HCT116 (cell line): ENCODE measurements at regions not wholly inside any gene's neighbourhood (a gene's known extent, or its start where the extent isn't known, plus 50 kb on each side); places are given as distances from the start of the nearest gene placed in this dataset.

Experiments used
- ATAC-seq: fragments of 200-7000 bp; cut with Tn5 transposase; 2 replicates; pipeline ENCODE4 v1.9.1; 2020; ENCODE audit warnings: mild to moderate bottlenecking, moderate library complexity
- BruUV-seq: library from RNA; stranded (reverse); fragments of 400-500 nt; replicated peaks from 2 replicates; lab custom pipeline; 2021; lab: Mats Ljungman, UMichigan
- CTCF ChIA-PET: fragments of 300-600 bp; sonication (Branson Sonifier 250); formaldehyde crosslinking; loops from one replicate; lab custom pipeline; 2021; ENCODE audit warnings: antibody characterized with exemption; lab: Charles Lee
- POLR2A ChIA-PET: fragments of 300-600, 350-600 bp; sonication (Branson Sonifier 250); formaldehyde crosslinking; loops from one replicate; lab custom pipeline; 2021; ENCODE audit warnings: antibody characterized with exemption; lab: Charles Lee
- RAD21 ChIA-PET, 2 experiments: fragments of 300-600 bp; sonication (Branson Sonifier 250); formaldehyde crosslinking; loops; one replicate each; lab custom pipeline; 2023; ENCODE audit warnings: low total read pairs in 2 of 2; ENCODE audit not compliant: uncharacterized antibody in 2 of 2, unreplicated experiment in 2 of 2, low non-redundant PET in 1 of 2; lab: Charles Lee
- DNase-seq: peaks from one replicate; pipeline ENCODE4 v3.0.0-alpha.2; 2010; ENCODE audit warnings: low read depth, low spot score
- H2AFZ ChIP-seq: fragments of 200-600 bp; shearing (Covaris generic), sonication (generic); 2 replicates; pipeline ENCODE4 v1.6.1; 2017; ENCODE audit warnings: low read depth, mixed run types, mixed read lengths, antibody characterized with exemption, low read length; ENCODE audit not compliant: poor library complexity, severe bottlenecking
- H3K27ac ChIP-seq: 2 replicates; pipeline ENCODE4 v1.5.1; 2012; ENCODE audit warnings: low read depth, low read length
- H3K27me3 ChIP-seq: fragments of 200-600 bp; sonication (generic); 2 replicates; pipeline ENCODE4 v1.6.1; 2016; ENCODE audit warnings: mixed run types, low read length, mixed read lengths; ENCODE audit not compliant: insufficient read depth
- H3K36me3 ChIP-seq, 2 experiments: fragments of 200-500 bp in 1 of 2; fragments of 200-600 bp in 1 of 2; sonication (Bioruptor generic) in 1 of 2; sonication (generic) in 1 of 2; 2 replicates each; pipeline versions ENCODE4 v1.5.1 to v1.6.1; 2014 to 2016; ENCODE audit warnings: low read length in 2 of 2, inconsistent platforms in 1 of 2, mixed read lengths in 1 of 2, mixed run types in 1 of 2; ENCODE audit not compliant: insufficient read depth in 2 of 2, control insufficient read depth in 1 of 2
- H3K4me1 ChIP-seq, 2 experiments: fragments of 200-600 bp in 1 of 2; sonication (generic) in 1 of 2; 2 replicates each; pipeline versions ENCODE4 v1.5.1 to v1.6.1; 2012 to 2017; ENCODE audit warnings: low read length in 2 of 2, inconsistent platforms in 1 of 2, mild to moderate bottlenecking in 1 of 2, mixed read lengths in 1 of 2, mixed run types in 1 of 2, moderate library complexity in 1 of 2; ENCODE audit not compliant: insufficient read depth in 2 of 2, control insufficient read depth in 1 of 2
- H3K4me2 ChIP-seq: fragments of 200-600 bp; sonication (generic); 2 replicates; pipeline ENCODE4 v1.6.1; 2017; ENCODE audit warnings: mixed run types, low read length, mixed read lengths
- H3K4me3 ChIP-seq, 2 experiments: fragments of 200-600 bp in 1 of 2; sonication (generic) in 1 of 2; replicated peaks in 1 of 2; 2 replicates each; pipeline ENCODE4 v1.5.1; 2011 to 2016; ENCODE audit warnings: low read length in 2 of 2, control low read depth in 1 of 2, low read depth in 1 of 2, mild to moderate bottlenecking in 1 of 2, mixed read lengths in 1 of 2, mixed run types in 1 of 2
- H3K79me2 ChIP-seq: fragments of 200-600 bp; sonication (generic); 2 replicates; pipeline ENCODE4 v1.6.1; 2017; ENCODE audit warnings: mild to moderate bottlenecking, mixed run types, low read length, moderate library complexity, mixed read lengths; ENCODE audit not compliant: insufficient read depth
- H3K9ac ChIP-seq: fragments of 200-600 bp; sonication (generic); 2 replicates; pipeline ENCODE4 v1.6.1; 2016; ENCODE audit warnings: low read length, mixed read lengths
- H3K9me2 ChIP-seq: fragments of 200-600 bp; sonication (generic), shearing (Covaris generic); 2 replicates; pipeline ENCODE4 v1.6.1; 2017; ENCODE audit warnings: mixed run types, mild to moderate bottlenecking, moderate library complexity; ENCODE audit not compliant: insufficient read depth
- H3K9me3 ChIP-seq, 2 experiments: fragments of 200-500 bp in 1 of 2; fragments of 200-600 bp in 1 of 2; sonication (Bioruptor generic) in 1 of 2; sonication (generic) in 1 of 2; 2 replicates each; pipeline ENCODE4 v1.6.1; 2014 to 2017; ENCODE audit warnings: low read length in 2 of 2, mixed read lengths in 2 of 2, inconsistent platforms in 1 of 2, low read depth in 1 of 2, mild to moderate bottlenecking in 1 of 2, mixed run types in 1 of 2, moderate library complexity in 1 of 2; ENCODE audit not compliant: control insufficient read depth in 1 of 2, insufficient read depth in 1 of 2
- H4K20me1 ChIP-seq: fragments of 200-600 bp; sonication (generic), shearing (Covaris generic); 2 replicates; pipeline ENCODE4 v1.6.1; 2017; ENCODE audit warnings: mixed run types, mild to moderate bottlenecking, moderate library complexity; ENCODE audit not compliant: insufficient read depth
- CEBPB ChIP-seq: IDR thresholded peaks from 2 replicates; pipeline ENCODE4 v1.6.1; 2012; ENCODE audit warnings: low read depth
- EZH2 ChIP-seq: fragments of 200-600 bp; sonication (generic); IDR thresholded peaks from 2 replicates; pipeline ENCODE4 v1.6.1; 2017; ENCODE audit warnings: antibody characterized with exemption, mixed run types
- EZH2phosphoT487 ChIP-seq: fragments of 200-600 bp; IDR thresholded peaks from 2 replicates; pipeline ENCODE4 v1.6.1; 2018; ENCODE audit warnings: antibody characterized with exemption, borderline replicate concordance
- FOSL1 ChIP-seq: IDR thresholded peaks from 2 replicates; pipeline ENCODE4 v1.6.1; 2012; ENCODE audit warnings: low read depth
- JUND ChIP-seq: IDR thresholded peaks from 2 replicates; pipeline ENCODE4 v1.6.1; 2012
- POLR2A ChIP-seq: IDR thresholded peaks from 2 replicates; pipeline ENCODE4 v1.7.0; 2011; ENCODE audit warnings: borderline replicate concordance; ENCODE audit not compliant: insufficient read depth, insufficient read length; ENCODE audit errors: extremely low read depth
- POLR2AphosphoS5 ChIP-seq: IDR thresholded peaks from 2 replicates; pipeline ENCODE4 v1.6.1; 2011; ENCODE audit warnings: mild to moderate bottlenecking, low read depth, low read length, moderate library complexity
- SIN3A ChIP-seq: IDR thresholded peaks from 2 replicates; pipeline ENCODE4 v1.6.1; 2012; ENCODE audit warnings: low read depth
- SP1 ChIP-seq: IDR thresholded peaks from 2 replicates; pipeline ENCODE4 v1.6.1; 2012; ENCODE audit warnings: low read depth
- SRF ChIP-seq: IDR thresholded peaks from 2 replicates; pipeline ENCODE4 v1.6.1; 2012; ENCODE audit warnings: low read depth
- YY1 ChIP-seq: IDR thresholded peaks from 2 replicates; pipeline ENCODE4 v1.6.1; 2011; ENCODE audit warnings: low read length, low read depth, moderate library complexity, mild to moderate bottlenecking; ENCODE audit not compliant: insufficient replicate concordance; ENCODE audit errors: extremely low read depth
- ZNF274 ChIP-seq: fragments of 200-500 bp; sonication (Bioruptor generic); IDR thresholded peaks from 2 replicates; pipeline ENCODE4 v1.6.1; 2014; ENCODE audit warnings: mild to moderate bottlenecking, low read depth, low read length, inconsistent platforms
- intact Hi-C: fragments of 100-400 bp; cut with micrococcal nuclease; formaldehyde crosslinking; loops from 2 replicates; pipeline ENCODE4 v1.10.0; 2022
- TF ChIP-seq, protein P1 (sequence below): IDR thresholded peaks from 2 replicates; pipeline ENCODE4 v1.6.1; 2012; ENCODE audit warnings: low read depth

DNA sequence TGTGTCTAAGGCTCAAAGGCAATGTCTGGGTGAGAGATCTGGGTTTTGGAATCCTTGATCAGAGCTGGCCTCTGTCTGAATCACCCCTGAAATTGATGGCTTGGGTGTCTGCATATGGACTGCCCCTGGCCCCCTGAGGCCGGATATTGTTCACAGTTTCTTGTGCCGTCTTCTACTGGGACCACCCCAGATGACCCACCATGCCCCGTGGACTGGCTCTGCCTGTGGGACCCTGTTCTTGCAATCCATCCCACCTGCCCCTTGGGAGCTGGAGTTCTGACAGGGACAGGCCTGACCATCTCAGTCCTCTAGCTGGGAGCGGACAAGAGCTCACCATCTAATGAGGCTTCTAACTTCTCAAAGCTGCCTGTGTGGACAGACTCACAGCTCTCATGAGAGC, 119.9 kb downstream of the FAM43A start:
- DNase-seq (no peak), ATAC-seq (no peak)
- no peaks in the 10 kb centered on the region for H3K36me3 ChIP-seq
- BruUV-seq = no TSS peak
- TF ChIP-seq SIN3A (no peak), POLR2A (no peak), YY1 (no peak), SRF (no peak), EZH2phosphoT487 (no peak), ZNF274 (no peak), FOSL1 (no peak), SP1 (no peak), CEBPB (no peak), EZH2 (no peak), JUND (no peak), POLR2AphosphoS5 (no peak)
- TF ChIP-seq, protein P1, sequence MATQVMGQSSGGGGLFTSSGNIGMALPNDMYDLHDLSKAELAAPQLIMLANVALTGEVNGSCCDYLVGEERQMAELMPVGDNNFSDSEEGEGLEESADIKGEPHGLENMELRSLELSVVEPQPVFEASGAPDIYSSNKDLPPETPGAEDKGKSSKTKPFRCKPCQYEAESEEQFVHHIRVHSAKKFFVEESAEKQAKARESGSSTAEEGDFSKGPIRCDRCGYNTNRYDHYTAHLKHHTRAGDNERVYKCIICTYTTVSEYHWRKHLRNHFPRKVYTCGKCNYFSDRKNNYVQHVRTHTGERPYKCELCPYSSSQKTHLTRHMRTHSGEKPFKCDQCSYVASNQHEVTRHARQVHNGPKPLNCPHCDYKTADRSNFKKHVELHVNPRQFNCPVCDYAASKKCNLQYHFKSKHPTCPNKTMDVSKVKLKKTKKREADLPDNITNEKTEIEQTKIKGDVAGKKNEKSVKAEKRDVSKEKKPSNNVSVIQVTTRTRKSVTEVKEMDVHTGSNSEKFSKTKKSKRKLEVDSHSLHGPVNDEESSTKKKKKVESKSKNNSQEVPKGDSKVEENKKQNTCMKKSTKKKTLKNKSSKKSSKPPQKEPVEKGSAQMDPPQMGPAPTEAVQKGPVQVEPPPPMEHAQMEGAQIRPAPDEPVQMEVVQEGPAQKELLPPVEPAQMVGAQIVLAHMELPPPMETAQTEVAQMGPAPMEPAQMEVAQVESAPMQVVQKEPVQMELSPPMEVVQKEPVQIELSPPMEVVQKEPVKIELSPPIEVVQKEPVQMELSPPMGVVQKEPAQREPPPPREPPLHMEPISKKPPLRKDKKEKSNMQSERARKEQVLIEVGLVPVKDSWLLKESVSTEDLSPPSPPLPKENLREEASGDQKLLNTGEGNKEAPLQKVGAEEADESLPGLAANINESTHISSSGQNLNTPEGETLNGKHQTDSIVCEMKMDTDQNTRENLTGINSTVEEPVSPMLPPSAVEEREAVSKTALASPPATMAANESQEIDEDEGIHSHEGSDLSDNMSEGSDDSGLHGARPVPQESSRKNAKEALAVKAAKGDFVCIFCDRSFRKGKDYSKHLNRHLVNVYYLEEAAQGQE = no peak
- intact Hi-C loops = no loop called here
- no peak overlapping the region for H3K9ac ChIP-seq
- H4K20me1 ChIP-seq = no peaks in the 10 kb centered on the region
- no peak overlapping the region for H3K4me3 ChIP-seq
- no peak overlapping the region for H2AFZ ChIP-seq
- CTCF ChIA-PET = no interaction called here
- no peak overlapping the region for H3K4me2 ChIP-seq
- H3K9me3 ChIP-seq = no peaks in the 10 kb centered on the region
- no peak overlapping the region for H3K27ac ChIP-seq
- RAD21 ChIA-PET = no interaction called here
- no peaks in the 10 kb centered on the region for H3K9me2 ChIP-seq
- POLR2A ChIA-PET = no interaction called here
- no peaks in the 10 kb centered on the region for H3K4me1 ChIP-seq
- H3K27me3 ChIP-seq = peaks cover 20% of the 10 kb centered on the region; the same call in 1 of the 2 replicates
- no peaks in the 10 kb centered on the region for H3K79me2 ChIP-seq
